PC-3 (cell line): ENCODE measurements at regions not wholly inside any gene's neighbourhood (a gene's known extent, or its start where the extent isn't known, plus 50 kb on each side); places are given as distances from the start of the nearest gene placed in this dataset.

Source experiments
- EZH2 ChIP-seq: fragments of 300-600 bp; sonication (generic); IDR thresholded peaks from one replicate; pipeline ENCODE4 v1.6.1; 2017; ENCODE audit warnings: antibody characterized with exemption, mild to moderate bottlenecking, low read length; ENCODE audit not compliant: unreplicated experiment
- EZH2phosphoT487 ChIP-seq: fragments of 300-600 bp; sonication (generic); IDR thresholded peaks from 2 replicates; pipeline ENCODE4 v1.6.1; 2018; ENCODE audit warnings: mild to moderate bottlenecking, antibody characterized with exemption, low read length, borderline replicate concordance
- TF ChIP-seq, protein P1 (sequence below): fragments of 300-600 bp; sonication (generic); conservative IDR thresholded peaks from 2 replicates; pipeline ENCODE4 v1.5.1; 2017; ENCODE audit warnings: antibody characterized with exemption, low read depth, mild to moderate bottlenecking, low read length

DNA sequence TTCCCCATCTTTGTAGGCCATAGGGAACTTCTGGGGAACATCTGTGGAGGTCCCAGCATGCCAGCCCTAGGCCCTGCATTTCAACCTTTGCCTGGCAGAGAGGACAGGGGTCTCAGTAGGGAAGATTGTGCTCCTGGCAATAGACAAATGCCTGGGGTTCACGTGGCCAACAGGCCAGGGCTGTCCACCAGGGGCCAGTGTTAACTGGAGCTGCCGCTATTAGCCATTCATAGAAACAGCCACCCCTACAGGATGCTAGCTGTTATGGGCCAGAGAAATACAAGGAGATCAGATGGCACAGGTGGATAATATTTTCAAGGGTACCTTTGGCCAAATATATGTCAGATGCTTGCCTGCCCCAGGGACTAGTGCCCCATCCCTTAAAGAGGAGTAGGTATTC is 932.9 kb downstream of the QKI start:
- TF ChIP-seq, protein P1, sequence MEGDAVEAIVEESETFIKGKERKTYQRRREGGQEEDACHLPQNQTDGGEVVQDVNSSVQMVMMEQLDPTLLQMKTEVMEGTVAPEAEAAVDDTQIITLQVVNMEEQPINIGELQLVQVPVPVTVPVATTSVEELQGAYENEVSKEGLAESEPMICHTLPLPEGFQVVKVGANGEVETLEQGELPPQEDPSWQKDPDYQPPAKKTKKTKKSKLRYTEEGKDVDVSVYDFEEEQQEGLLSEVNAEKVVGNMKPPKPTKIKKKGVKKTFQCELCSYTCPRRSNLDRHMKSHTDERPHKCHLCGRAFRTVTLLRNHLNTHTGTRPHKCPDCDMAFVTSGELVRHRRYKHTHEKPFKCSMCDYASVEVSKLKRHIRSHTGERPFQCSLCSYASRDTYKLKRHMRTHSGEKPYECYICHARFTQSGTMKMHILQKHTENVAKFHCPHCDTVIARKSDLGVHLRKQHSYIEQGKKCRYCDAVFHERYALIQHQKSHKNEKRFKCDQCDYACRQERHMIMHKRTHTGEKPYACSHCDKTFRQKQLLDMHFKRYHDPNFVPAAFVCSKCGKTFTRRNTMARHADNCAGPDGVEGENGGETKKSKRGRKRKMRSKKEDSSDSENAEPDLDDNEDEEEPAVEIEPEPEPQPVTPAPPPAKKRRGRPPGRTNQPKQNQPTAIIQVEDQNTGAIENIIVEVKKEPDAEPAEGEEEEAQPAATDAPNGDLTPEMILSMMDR = no peak
- no peak for TF ChIP-seq EZH2phosphoT487
- no peak for TF ChIP-seq EZH2
